Trophoblast cell (in vitro differentiated cells and primary cell): ENCODE measurements at regions not wholly inside any gene's neighbourhood (a gene's known extent, or its start where the extent isn't known, plus 50 kb on each side); places are given as distances from the start of the nearest gene placed in this dataset.

Experiments
- DNase-seq, 2 donors: peaks; one replicate each; pipeline ENCODE4 v3.0.0-alpha.2; 2016
- H2AFZ ChIP-seq: 2 replicates; pipeline ENCODE4 v1.6.1; 2013; ENCODE audit warnings: low read length, moderate library complexity, mild to moderate bottlenecking; ENCODE audit not compliant: insufficient read depth, poor library complexity
- H2AK5ac ChIP-seq: 2 replicates; pipeline ENCODE4 v1.6.1; 2013; ENCODE audit warnings: mild to moderate bottlenecking, low read length
- H2BK120ac ChIP-seq: 2 replicates; pipeline ENCODE4 v1.6.1; 2013; ENCODE audit warnings: low read length, mild to moderate bottlenecking, moderate library complexity; ENCODE audit not compliant: insufficient read depth, poor library complexity
- H2BK12ac ChIP-seq: 2 replicates; pipeline ENCODE4 v1.6.1; 2013; ENCODE audit warnings: mild to moderate bottlenecking, low read length, moderate library complexity
- H2BK5ac ChIP-seq: 2 replicates; pipeline ENCODE4 v1.6.1; 2013; ENCODE audit warnings: low read length, low read depth, moderate library complexity, mild to moderate bottlenecking; ENCODE audit not compliant: poor library complexity
- H3K14ac ChIP-seq: 2 replicates; pipeline ENCODE4 v1.6.1; 2013; ENCODE audit warnings: mild to moderate bottlenecking, low read length
- H3K18ac ChIP-seq: 2 replicates; pipeline ENCODE4 v1.6.1; 2013; ENCODE audit warnings: mild to moderate bottlenecking, low read length
- H3K23ac ChIP-seq: 2 replicates; pipeline ENCODE4 v1.6.1; 2013; ENCODE audit warnings: low read length
- H3K27ac ChIP-seq: 2 replicates; pipeline ENCODE4 v1.5.1; 2013; ENCODE audit warnings: low read depth, mild to moderate bottlenecking, inconsistent platforms, low read length, moderate library complexity
- H3K27me3 ChIP-seq: 2 replicates; pipeline ENCODE4 v1.6.1; 2013; ENCODE audit warnings: inconsistent platforms, mild to moderate bottlenecking, low read length, moderate library complexity; ENCODE audit not compliant: insufficient read depth
- H3K36me3 ChIP-seq, 2 experiments: 1 replicate in 1 of 2; 2 replicates in 1 of 2; pipeline ENCODE4 v1.6.1; 2013; ENCODE audit warnings: low read length in 2 of 2, mild to moderate bottlenecking in 2 of 2, moderate library complexity in 1 of 2; ENCODE audit not compliant: insufficient read depth in 2 of 2, control insufficient read depth in 1 of 2
- H3K4ac ChIP-seq: 2 replicates; pipeline ENCODE4 v1.6.1; 2013; ENCODE audit warnings: low read depth, mild to moderate bottlenecking, low read length, moderate library complexity
- H3K4me1 ChIP-seq, 2 experiments: 1 replicate in 1 of 2; 2 replicates in 1 of 2; pipeline ENCODE4 v1.6.1; 2013; ENCODE audit warnings: low read length in 2 of 2, mild to moderate bottlenecking in 2 of 2, moderate library complexity in 1 of 2; ENCODE audit not compliant: insufficient read depth in 2 of 2, control insufficient read depth in 1 of 2
- H3K4me2 ChIP-seq: 2 replicates; pipeline ENCODE4 v1.6.1; 2013; ENCODE audit warnings: inconsistent platforms, mild to moderate bottlenecking, low read length, moderate library complexity
- H3K4me3 ChIP-seq: 2 replicates; pipeline ENCODE4 v1.5.1; 2013; ENCODE audit warnings: mild to moderate bottlenecking, low read depth, low read length, inconsistent platforms
- H3K79me1 ChIP-seq: one replicate; pipeline ENCODE4 v1.6.1; 2013; ENCODE audit warnings: low read length
- H3K79me2 ChIP-seq: 2 replicates; pipeline ENCODE4 v1.6.1; 2013; ENCODE audit warnings: low read length, mild to moderate bottlenecking; ENCODE audit not compliant: control insufficient read depth, insufficient read depth, poor library complexity
- H3K9ac ChIP-seq: 2 replicates; pipeline ENCODE4 v1.6.1; 2013; ENCODE audit warnings: mild to moderate bottlenecking, low read length
- H3K9me3 ChIP-seq: 2 replicates; pipeline ENCODE4 v1.6.1; 2013; ENCODE audit warnings: low read depth, mild to moderate bottlenecking, control low read depth, inconsistent platforms, low read length; ENCODE audit not compliant: insufficient read depth
- H4K12ac ChIP-seq: 2 replicates; pipeline ENCODE4 v1.6.1; 2013; ENCODE audit warnings: low read depth, mild to moderate bottlenecking, low read length, moderate library complexity
- H4K8ac ChIP-seq: 2 replicates; pipeline ENCODE4 v1.6.1; 2013; ENCODE audit warnings: low read depth, mild to moderate bottlenecking, low read length, moderate library complexity
- H4K91ac ChIP-seq: one replicate; pipeline ENCODE4 v1.6.1; 2013; ENCODE audit warnings: low read depth, mild to moderate bottlenecking, low read length, moderate library complexity
- WGBS: extraction: QIAGEN DNeasy Blood & Tissue Kit; methylation state at CpG from one replicate; pipeline ENCODE4 v1.1.7; 2013; ENCODE audit warnings: missing lambda C conversion rate; ENCODE audit not compliant: insufficient read length, insufficient coverage; ENCODE audit errors: extremely low coverage; 5-methylcytosine and 5-hydroxymethylcytosine counted together

DNA sequence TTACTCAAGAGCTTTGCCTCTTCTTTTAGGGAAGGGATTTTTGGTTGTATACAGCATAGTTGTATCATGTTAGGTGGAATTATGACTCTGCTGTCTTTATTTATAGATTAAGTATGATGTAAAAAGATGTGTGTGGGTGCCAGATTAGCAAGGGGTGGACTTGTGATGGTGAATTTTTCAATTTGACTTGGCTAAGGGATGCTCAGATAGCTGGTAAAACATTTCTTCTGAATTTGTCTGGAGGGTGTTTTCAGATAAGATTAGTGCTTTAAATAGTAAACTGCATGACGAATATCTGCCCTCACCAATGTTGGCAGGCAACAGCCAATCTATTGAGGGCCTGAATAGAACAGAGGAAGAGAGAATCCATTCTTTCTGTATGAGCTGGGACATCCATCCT lies 173.3 kb upstream of the TNFAIP3 start:
- peak in 1 of 2 donors; percentile 69 for DNase-seq
- H3K4me3 ChIP-seq, result no peak overlapping the region
- no peaks in the 10 kb centered on the region for H3K27me3 ChIP-seq
- H2BK12ac ChIP-seq, result peak overlapping the region; percentile 24
- H3K14ac ChIP-seq, result no peak overlapping the region
- no peak overlapping the region for H4K8ac ChIP-seq
- no peak overlapping the region for H3K4ac ChIP-seq
- H3K18ac ChIP-seq, result no peak overlapping the region
- H3K36me3 ChIP-seq, result peaks cover 0 to 1% of the 10 kb centered on the region in 2 experiments
- no peaks in the 10 kb centered on the region for H3K79me2 ChIP-seq
- no peak overlapping the region for H2BK120ac ChIP-seq
- peaks cover 20% of the 10 kb centered on the region for H3K79me1 ChIP-seq
- H4K91ac ChIP-seq, result no peak overlapping the region
- peaks cover 12 to 25% of the 10 kb centered on the region in 2 experiments for H3K4me1 ChIP-seq
- no peak overlapping the region for H3K23ac ChIP-seq
- H4K12ac ChIP-seq, result no peak overlapping the region
- peaks cover 3% of the 10 kb centered on the region for H3K9me3 ChIP-seq
- no peak overlapping the region for H2AFZ ChIP-seq
- H2BK5ac ChIP-seq, result no peak overlapping the region
- H3K27ac ChIP-seq, result no peak overlapping the region
- no CpG with 5 or more reads among the region's 1 CpG for WGBS
- H3K9ac ChIP-seq, result no peak overlapping the region
- no peak overlapping the region for H3K4me2 ChIP-seq
- H2AK5ac ChIP-seq, result no peak overlapping the region

DNA sequence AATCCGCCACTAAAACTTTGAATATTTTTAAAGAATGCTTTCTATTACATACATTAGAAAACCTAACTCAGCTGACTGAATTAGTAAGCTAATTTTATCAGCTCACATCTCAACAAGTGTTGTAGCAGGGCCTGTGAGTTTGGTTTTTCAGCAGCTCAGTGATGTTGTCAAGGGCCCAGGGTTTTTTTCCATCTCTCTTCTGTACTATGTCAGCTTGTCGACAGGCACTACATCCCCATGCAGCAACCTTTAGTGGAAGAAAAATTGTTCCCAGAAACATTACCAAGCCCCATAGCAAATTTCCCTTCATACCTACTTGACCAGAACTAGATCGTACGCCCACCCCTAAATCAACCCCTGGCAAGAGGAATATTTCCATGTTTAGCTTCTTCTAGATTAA lies 170.3 kb upstream of the TNFAIP3 start:
- Histone ChIP-seq H2AK5ac (no peak overlapping the region), H3K4me3 (no peak overlapping the region), H3K4me2 (peak overlapping the region; percentile 42), H3K9me3 (peaks cover 3% of the 10 kb centered on the region), H3K36me3 (no peaks in the 10 kb centered on the region), H3K4me1 (peaks cover 15 to 34% of the 10 kb centered on the region in 2 experiments), H3K27me3 (no peaks in the 10 kb centered on the region), H3K14ac (no peak overlapping the region), H2BK12ac (no peak overlapping the region), H4K8ac (no peak overlapping the region), H3K27ac (peak overlapping the region; percentile 95), H3K18ac (no peak overlapping the region), H2BK5ac (peak overlapping the region; percentile 73), H3K4ac (no peak overlapping the region), H4K12ac (no peak overlapping the region), H3K79me1 (peaks cover 26% of the 10 kb centered on the region), H4K91ac (no peak overlapping the region), H2BK120ac (peak overlapping the region; percentile 21), H2AFZ (no peak overlapping the region), H3K23ac (no peak overlapping the region), H3K9ac (no peak overlapping the region), H3K79me2 (no peaks in the 10 kb centered on the region)
- DNase-seq, result no peak
- WGBS, result no CpG with 5 or more reads among the region's 4 CpGs

DNA sequence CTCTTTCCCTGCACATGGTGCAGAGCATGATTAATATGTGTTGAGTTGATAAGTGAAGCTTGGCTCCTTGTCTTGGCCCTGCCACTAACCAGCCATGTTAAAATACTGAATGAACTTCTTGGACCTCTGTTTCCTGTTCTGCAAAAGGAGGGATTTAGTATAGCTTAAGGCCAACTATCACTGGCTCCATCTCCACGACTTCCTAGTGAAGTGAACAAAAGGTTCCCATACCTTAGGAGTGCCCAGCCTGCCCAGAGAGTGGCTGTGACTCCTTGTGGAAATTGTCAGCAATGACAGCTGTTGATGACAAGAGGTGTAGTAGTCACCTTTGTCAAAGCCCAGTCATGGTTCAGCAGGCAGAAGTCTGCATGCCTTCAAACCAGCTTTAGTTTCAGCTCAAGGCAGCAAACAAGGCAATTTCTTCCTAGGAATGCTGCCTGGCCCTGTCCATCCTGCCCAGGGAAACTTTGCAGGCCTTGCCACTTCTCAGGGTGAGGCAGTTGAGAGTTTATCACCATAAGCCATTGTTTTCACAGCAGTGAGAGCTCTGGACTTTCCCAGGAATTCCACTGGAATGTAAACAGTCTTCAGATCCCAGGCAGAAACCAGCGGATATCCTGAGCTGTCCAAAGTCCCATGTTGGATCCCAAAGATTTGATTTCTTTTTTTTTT lies 169.7 kb upstream of the TNFAIP3 start:
- H3K4ac ChIP-seq, result no peak overlapping the region
- no peak overlapping the region for H4K8ac ChIP-seq
- H3K36me3 ChIP-seq, result no peaks in the 10 kb centered on the region
- H2BK5ac ChIP-seq, result peak overlapping the region; percentile 73
- no peak overlapping the region for H3K23ac ChIP-seq
- H3K9ac ChIP-seq, result no peak overlapping the region
- peak overlapping the region; percentile 42 for H3K4me2 ChIP-seq
- no peak overlapping the region for H2AFZ ChIP-seq
- no peaks in the 10 kb centered on the region for H3K27me3 ChIP-seq
- no peaks in the 10 kb centered on the region for H3K9me3 ChIP-seq
- H2BK120ac ChIP-seq, result peak overlapping the region; percentile 21
- H3K79me1 ChIP-seq, result peaks cover 26% of the 10 kb centered on the region
- no peak overlapping the region for H3K14ac ChIP-seq
- no peak overlapping the region for H4K91ac ChIP-seq
- no peak overlapping the region for H2AK5ac ChIP-seq
- H3K4me1 ChIP-seq, result peaks cover 15 to 34% of the 10 kb centered on the region in 2 experiments
- H3K27ac ChIP-seq, result peak overlapping the region; percentile 95
- no peak overlapping the region for H3K4me3 ChIP-seq
- WGBS, result no CpG with 5 or more reads among the region's 2 CpGs
- peak; percentile 93 to 94 for DNase-seq
- no peaks in the 10 kb centered on the region for H3K79me2 ChIP-seq
- no peak overlapping the region for H2BK12ac ChIP-seq
- no peak overlapping the region for H3K18ac ChIP-seq
- no peak overlapping the region for H4K12ac ChIP-seq

DNA sequence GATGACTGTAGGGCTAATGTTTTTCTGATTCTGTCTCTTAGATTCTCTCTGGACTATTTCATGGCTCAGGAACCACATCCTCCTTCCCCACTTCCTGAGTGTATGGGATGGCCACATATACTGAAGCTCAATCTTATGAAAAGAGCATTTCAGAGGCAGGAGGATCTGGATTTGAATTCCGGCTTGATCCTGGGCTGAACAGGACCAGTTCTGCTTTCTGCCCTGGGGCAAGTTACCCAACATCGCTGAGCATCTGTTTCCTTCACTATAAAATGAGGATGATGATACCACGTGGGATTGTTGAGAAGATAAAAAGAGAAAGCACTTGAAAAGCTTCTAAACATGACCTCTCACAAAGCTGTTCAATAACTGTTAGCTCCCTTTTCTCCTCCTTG lies 168.4 kb upstream of the TNFAIP3 start:
- WGBS, result no CpG with 5 or more reads among the region's 3 CpGs

More for the DNA sequence above, 168.4 kb upstream of the TNFAIP3 start:
- Histone ChIP-seq H3K18ac (no peak overlapping the region), H4K91ac (peak overlapping the region; percentile 61), H2AK5ac (peak overlapping the region; percentile 53), H3K14ac (no peak overlapping the region), H4K12ac (no peak overlapping the region), H3K27ac (peak overlapping the region; percentile 72), H3K4me2 (peak overlapping the region; percentile 1), H3K9me3 (no peaks in the 10 kb centered on the region), H2BK5ac (peak overlapping the region; percentile 81), H2BK12ac (peak overlapping the region; percentile 47), H3K4me1 (peaks cover 15 to 34% of the 10 kb centered on the region in 2 experiments), H2BK120ac (peak overlapping the region; percentile 50), H4K8ac (no peak overlapping the region), H3K79me2 (no peaks in the 10 kb centered on the region), H2AFZ (no peak overlapping the region), H3K36me3 (no peaks in the 10 kb centered on the region), H3K4ac (no peak overlapping the region), H3K9ac (no peak overlapping the region), H3K79me1 (peaks cover 26% of the 10 kb centered on the region), H3K23ac (no peak overlapping the region), H3K4me3 (no peak overlapping the region), H3K27me3 (no peaks in the 10 kb centered on the region)
- peak in 1 of 2 donors; percentile 88 for DNase-seq
